ENCODE measurements at regions not wholly inside any gene's neighbourhood (a gene's known extent, or its start where the extent isn't known, plus 50 kb on each side); places are given as distances from the start of the nearest gene placed in this dataset.

DNA sequence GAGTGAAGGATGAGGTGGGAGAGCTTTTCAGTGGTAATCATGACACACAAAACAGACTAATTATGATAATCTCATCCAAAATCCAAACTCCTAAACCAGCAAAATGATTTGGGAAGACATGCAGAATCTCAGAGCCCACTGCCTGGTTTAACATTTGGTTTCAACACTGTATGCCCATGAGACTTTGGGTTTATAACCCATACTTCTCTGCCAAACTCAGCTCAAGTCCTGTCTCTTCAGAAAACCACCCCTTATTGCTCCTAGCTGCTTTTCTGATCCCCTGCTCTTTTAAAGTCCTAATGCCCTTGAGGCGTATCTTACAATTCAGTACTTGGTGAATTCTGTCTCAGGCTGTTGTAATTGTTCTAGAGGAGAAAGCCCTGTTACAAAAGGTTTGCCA is 593.0 kb upstream of the ID2 start:
- TF ChIP-seq EP300 (IDR thresholded peaks at IDR 0.05) (no peak), POLR2A (IDR thresholded peaks at IDR 0.05) (no peak)
